Lung (tissue), 11 donors: ENCODE measurements at regions not wholly inside any gene's neighbourhood (a gene's known extent, or its start where the extent isn't known, plus 50 kb on each side); places are given as distances from the start of the nearest gene placed in this dataset.
"Not testable (repeated sequence)": the region's sequence is repeated elsewhere in the genome, so short reads cannot be mapped to it uniquely, and the experiment has no call there.

Experiments
- ATAC-seq: fragments of 200-7000 bp; cut with Tn5 transposase; one replicate; pipeline ENCODE4 v1.9.1; 2020; ENCODE audit warnings: moderate number of reproducible peaks; ENCODE audit not compliant: insufficient read depth, low FRiP score
- DNase-seq, 3 donors: peaks; one replicate each; pipeline ENCODE4 v3.0.0-alpha.2; 2013 to 2017
- H3K27ac ChIP-seq, 2 donors: one replicate each; pipeline ENCODE4 v1.5.1; 2013; ENCODE audit warnings: mild to moderate bottlenecking in 2 of 2, moderate library complexity in 2 of 2, control low read depth in 1 of 2, inconsistent platforms in 1 of 2, low read depth in 1 of 2, low read length in 1 of 2
- H3K27me3 ChIP-seq, 3 donors: one replicate each; pipeline ENCODE4 v1.5.1; 2013; ENCODE audit warnings: low read length in 2 of 3; ENCODE audit not compliant: control insufficient read depth in 3 of 3, insufficient read depth in 3 of 3
- H3K36me3 ChIP-seq, 4 donors: one replicate each; pipeline ENCODE4 v1.5.1; 2013; ENCODE audit warnings: low read length in 4 of 4, mild to moderate bottlenecking in 1 of 4, moderate library complexity in 1 of 4; ENCODE audit not compliant: control insufficient read depth in 4 of 4, insufficient read depth in 4 of 4
- H3K4me1 ChIP-seq, 5 donors: one replicate each; pipeline ENCODE4 v1.5.1; 2013; ENCODE audit warnings: low read length in 5 of 5, mild to moderate bottlenecking in 2 of 5, moderate library complexity in 1 of 5; ENCODE audit not compliant: control insufficient read depth in 5 of 5, insufficient read depth in 5 of 5
- H3K4me3 ChIP-seq: one replicate; pipeline ENCODE4 v1.5.1; 2013; ENCODE audit warnings: mild to moderate bottlenecking, control low read depth, moderate library complexity
- H3K9ac ChIP-seq, 2 donors: one replicate each; pipeline ENCODE4 v1.5.1; 2013; ENCODE audit warnings: low read length in 2 of 2, control low read depth in 1 of 2; ENCODE audit not compliant: insufficient read depth in 1 of 2
- H3K9me3 ChIP-seq, 4 donors: one replicate each; pipeline ENCODE4 v1.5.1; 2013; ENCODE audit warnings: low read length in 3 of 4, mild to moderate bottlenecking in 1 of 4, moderate library complexity in 1 of 4; ENCODE audit not compliant: control insufficient read depth in 4 of 4, insufficient read depth in 3 of 4
- WGBS, 2 donors: extraction: QIAGEN DNeasy Blood & Tissue Kit; methylation state at CpG; one replicate each; pipeline ENCODE4 v1.1.7; 2013; 5-methylcytosine and 5-hydroxymethylcytosine counted together
- TF ChIP-seq, protein P1 (sequence below): IDR thresholded peaks from 2 replicates; pipeline ENCODE4 v1.5.1; 2012; ENCODE audit warnings: mild to moderate bottlenecking; ENCODE audit errors: control extremely low read depth, extremely low read depth
- donor health status: control.
- donor health status: control.
- donor health status: Bipolar disorder and iron deficiency.
- donor health status: healthy.
- donor health status: DM: yes; HTN: yes; CAD: no.

DNA sequence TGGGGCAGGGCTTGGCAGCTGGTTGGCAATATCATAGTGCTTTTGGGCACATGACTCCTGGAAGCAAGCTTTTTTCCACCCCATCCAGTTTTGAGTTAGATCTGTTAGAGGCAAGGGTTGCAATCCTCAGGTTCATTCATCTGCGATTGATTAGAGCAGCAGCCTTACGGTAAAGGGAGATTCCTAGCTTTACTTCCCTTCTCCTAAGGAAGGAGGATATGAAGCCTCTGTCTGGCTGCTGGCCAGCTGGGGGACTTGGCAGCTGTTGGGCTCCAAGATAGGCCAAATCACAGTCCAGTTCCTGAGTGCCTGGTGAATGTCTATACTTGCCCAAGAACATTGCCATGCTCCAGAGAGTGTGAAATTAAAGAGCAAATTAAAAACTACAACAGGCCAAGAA lies 113.4 kb upstream of the CCNH start:
- Histone ChIP-seq H3K4me3 (no peak overlapping the region), H3K27ac (no peak overlapping the region), H3K36me3 (no peaks in the 10 kb centered on the region), H3K9ac (no peak overlapping the region), H3K9me3 (no peaks in the 10 kb centered on the region), H3K4me1 (no peaks in the 10 kb centered on the region), H3K27me3 (no peaks in the 10 kb centered on the region)
- ATAC-seq: no peak
- TF ChIP-seq, protein P1, sequence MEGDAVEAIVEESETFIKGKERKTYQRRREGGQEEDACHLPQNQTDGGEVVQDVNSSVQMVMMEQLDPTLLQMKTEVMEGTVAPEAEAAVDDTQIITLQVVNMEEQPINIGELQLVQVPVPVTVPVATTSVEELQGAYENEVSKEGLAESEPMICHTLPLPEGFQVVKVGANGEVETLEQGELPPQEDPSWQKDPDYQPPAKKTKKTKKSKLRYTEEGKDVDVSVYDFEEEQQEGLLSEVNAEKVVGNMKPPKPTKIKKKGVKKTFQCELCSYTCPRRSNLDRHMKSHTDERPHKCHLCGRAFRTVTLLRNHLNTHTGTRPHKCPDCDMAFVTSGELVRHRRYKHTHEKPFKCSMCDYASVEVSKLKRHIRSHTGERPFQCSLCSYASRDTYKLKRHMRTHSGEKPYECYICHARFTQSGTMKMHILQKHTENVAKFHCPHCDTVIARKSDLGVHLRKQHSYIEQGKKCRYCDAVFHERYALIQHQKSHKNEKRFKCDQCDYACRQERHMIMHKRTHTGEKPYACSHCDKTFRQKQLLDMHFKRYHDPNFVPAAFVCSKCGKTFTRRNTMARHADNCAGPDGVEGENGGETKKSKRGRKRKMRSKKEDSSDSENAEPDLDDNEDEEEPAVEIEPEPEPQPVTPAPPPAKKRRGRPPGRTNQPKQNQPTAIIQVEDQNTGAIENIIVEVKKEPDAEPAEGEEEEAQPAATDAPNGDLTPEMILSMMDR: no peak
- DNase-seq: peak; percentile 16 to 19 (median 17)
- WGBS, 2 donors: 66 to 84% methylated on average over 2 of the region's 2 CpGs

DNA sequence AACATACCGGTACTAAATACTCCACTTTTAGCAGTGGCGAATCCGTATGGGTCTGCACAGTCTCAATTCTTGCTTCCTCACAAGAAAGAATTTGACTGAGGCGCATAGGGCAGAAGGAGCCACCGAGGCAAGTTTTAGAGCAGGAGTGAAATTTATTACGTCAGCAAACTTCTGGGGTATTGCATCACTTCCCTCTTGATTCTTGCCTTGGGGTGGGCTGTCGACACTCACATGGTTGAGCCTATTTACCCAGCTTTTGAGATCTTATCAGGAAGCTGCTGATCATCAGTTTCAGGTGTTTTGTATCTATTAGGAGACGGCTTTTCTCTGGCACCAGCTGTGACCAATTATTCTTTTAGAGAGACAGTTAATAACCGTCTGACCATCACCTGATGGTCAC lies 111.5 kb upstream of the CCNH start:
- Histone ChIP-seq H3K36me3 (no peaks in the 10 kb centered on the region), H3K27me3 (no peaks in the 10 kb centered on the region)
- no peak for ATAC-seq

DNA sequence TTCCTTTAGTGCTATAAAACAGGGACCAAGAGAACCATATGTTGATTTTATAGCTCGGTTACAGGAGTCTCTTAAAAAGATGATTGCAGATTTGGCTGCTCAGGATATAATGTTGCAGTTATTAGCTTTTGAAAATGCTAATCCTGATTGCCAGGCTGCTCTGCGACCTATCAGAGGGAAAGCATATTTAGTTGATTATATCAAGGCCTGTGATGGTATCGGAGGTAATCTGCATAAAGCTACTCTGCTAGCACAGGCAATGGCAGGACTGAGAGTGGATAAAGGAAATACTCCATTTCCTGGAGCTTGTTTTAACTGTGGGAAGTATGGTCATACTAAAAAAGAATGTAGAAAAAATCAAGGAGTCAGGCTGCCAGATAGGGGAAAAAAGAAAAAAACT lies 99.0 kb upstream of the CCNH start:
- H3K9ac ChIP-seq, DNase-seq, H3K4me3 ChIP-seq, H3K4me1 ChIP-seq, H3K36me3 ChIP-seq, ATAC-seq, H3K27ac ChIP-seq, H3K27me3 ChIP-seq, H3K9me3 ChIP-seq: not testable (repeated sequence)
- 61% methylated on average over 3 of the region's 3 CpGs for WGBS, 2 donors

More for the DNA sequence above, 111.5 kb upstream of the CCNH start:
- H3K9me3 ChIP-seq: no peaks in the 10 kb centered on the region
- H3K4me1 ChIP-seq: no peaks in the 10 kb centered on the region
- H3K9ac ChIP-seq: no peak overlapping the region
- DNase-seq: no peak
- no peak overlapping the region for H3K27ac ChIP-seq
- TF ChIP-seq, protein P1: no peak
- H3K4me3 ChIP-seq: no peak overlapping the region
- 60 to 63% methylated on average over 9 of the region's 9 CpGs for WGBS, 2 donors

- Histone ChIP-seq H3K36me3 (no peaks in the 10 kb centered on the region), H3K9ac (no peak overlapping the region), H3K9me3 (peaks cover 0 to 5% (median 0%) of the 10 kb centered on the region in 4 donors), H3K27me3 (no peaks in the 10 kb centered on the region), H3K27ac (no peak overlapping the region), H3K4me1 (no peaks in the 10 kb centered on the region), H3K4me3 (no peak overlapping the region)
- no peak for DNase-seq
- ATAC-seq: no peak
- 68 to 70% methylated on average over 2 of the region's 2 CpGs for WGBS, 2 donors
- TF ChIP-seq, protein P1: no peak
Measured at GRCh38 chr5:87503004-87503403, 90.3 kb upstream of the CCNH start.
